ENCODE measurements at regions not wholly inside any gene's neighbourhood (a gene's known extent, or its start where the extent isn't known, plus 50 kb on each side); places are given as distances from the start of the nearest gene placed in this dataset.

- TF ChIP-seq POLR2A (IDR thresholded peaks at IDR 0.05) (no peak), CTCF (IDR thresholded peaks at IDR 0.05) (no peak)
Measured at GRCh38 chr7:91628742-91629141, 251.8 kb downstream of the MTERF1 start.
